GM12892 (cell line): ENCODE measurements at regions not wholly inside any gene's neighbourhood (a gene's known extent, or its start where the extent isn't known, plus 50 kb on each side); places are given as distances from the start of the nearest gene placed in this dataset.

Experiments used
- POLR2A ChIP-seq: IDR thresholded peaks from 2 replicates; pipeline ENCODE4 v1.6.1; 2011; ENCODE audit warnings: low read depth, low read length, control low read depth
- POLR2AphosphoS5 ChIP-seq: IDR thresholded peaks from 2 replicates; pipeline ENCODE4 v1.6.1; 2011; ENCODE audit warnings: low read depth, low read length, control low read depth
- TAF1 ChIP-seq: IDR thresholded peaks from 2 replicates; pipeline ENCODE4 v1.6.1; 2011; ENCODE audit warnings: low read depth, mild to moderate bottlenecking, control low read depth, low read length, borderline replicate concordance

DNA sequence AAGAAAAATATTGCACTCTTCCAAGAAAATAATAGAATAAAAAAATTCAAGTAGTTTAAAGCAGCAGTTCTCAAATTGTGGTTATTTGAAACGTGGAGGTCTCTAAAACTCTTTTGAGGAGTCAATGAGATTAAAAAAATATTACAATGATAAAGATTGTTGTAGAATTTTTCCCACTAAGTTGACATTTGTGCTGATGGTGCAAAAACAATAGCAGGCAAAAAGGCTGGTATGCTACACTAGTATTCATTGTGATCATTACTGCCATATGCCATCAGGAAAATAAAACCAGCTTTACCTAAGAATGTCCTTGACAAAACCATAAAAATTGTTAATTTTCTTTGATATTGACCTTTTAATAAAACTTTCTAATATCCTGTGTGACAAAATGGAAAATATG is 505.2 kb upstream of the ANO5 start:
- TF ChIP-seq TAF1 (no peak), POLR2A (no peak), POLR2AphosphoS5 (no peak)
